ENCODE measurements at regions not wholly inside any gene's neighbourhood (a gene's known extent, or its start where the extent isn't known, plus 50 kb on each side); places are given as distances from the start of the nearest gene placed in this dataset.
"Not testable (repeated sequence)": the region's sequence is repeated elsewhere in the genome, so short reads cannot be mapped to it uniquely, and the experiment has no call there.

DNA sequence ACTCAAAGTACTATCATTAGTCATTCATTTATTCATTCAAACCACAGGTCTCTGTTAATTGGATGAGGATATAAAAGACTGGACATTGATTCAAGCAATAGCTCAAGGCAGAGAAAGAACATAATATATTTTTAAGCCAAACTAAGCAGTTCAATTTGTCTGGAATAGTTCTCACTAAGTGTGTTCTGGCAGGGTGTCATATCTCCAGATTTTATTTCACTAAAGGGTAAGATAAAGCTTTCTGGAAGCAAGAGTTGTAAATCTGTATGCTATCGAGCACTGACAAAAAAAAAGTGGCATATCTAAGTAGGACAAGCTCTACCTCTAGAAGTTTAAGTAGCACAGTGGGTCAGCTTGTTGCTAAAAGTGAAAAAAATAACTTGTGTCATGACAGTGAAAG is 375.6 kb downstream of the TUSC1 start:
- no peak for FAIRE-seq
- WGBS (ENCODE audit: low lambda C conversion rate) = 0% methylated on average over 1 of the region's 1 CpG
- POLR2A ChIA-PET = no interaction called here
- intact Hi-C loops (cut with micrococcal nuclease; ENCODE audit: unreplicated experiment) = no loop called here
- BruUV-seq (replicated peaks) = no TSS peak
- no peak overlapping the region for H3K9ac ChIP-seq (ENCODE audit: insufficient read depth, low read depth, low read length)
- in situ Hi-C loops (cut with HindIII; ENCODE audit: extremely low pct_ligation_motif_present, low pct_unique_long_range_greater_than_20kb) = no loop called here
- peaks cover 49% of the 10 kb centered on the region for H3K9me3 ChIP-seq (ENCODE audit: low read length)
- H3K79me2 ChIP-seq (ENCODE audit: insufficient read depth, low read length) = no peaks in the 10 kb centered on the region
- H3K4me1 ChIP-seq (ENCODE audit: insufficient read depth, low read length) = no peaks in the 10 kb centered on the region
- H3K4me2 ChIP-seq (ENCODE audit: low read depth, low read length) = no peak overlapping the region
- H2AFZ ChIP-seq (ENCODE audit: low read length) = no peak overlapping the region
- no peak overlapping the region for H3K4me3 ChIP-seq (replicated peaks in 1 of 3; ENCODE audit: insufficient read depth in 1 of 3, low read depth in 2 of 3, low read length in 3 of 3)
- H3K36me3 ChIP-seq (replicated peaks in 1 of 2; ENCODE audit: control insufficient read depth in 1 of 2, insufficient read depth in 2 of 2, low read length in 2 of 2) = no peaks in the 10 kb centered on the region
- no peaks in the 10 kb centered on the region for H3K27me3 ChIP-seq (ENCODE audit: control insufficient read depth in 1 of 2, insufficient read depth in 2 of 2, low read length in 2 of 2)
- ATAC-seq = no peak
- CTCF ChIA-PET (ENCODE audit: low intra/inter-chr PET ratio, low total read pairs) = no interaction called here
- DNase-seq (ENCODE audit: low spot score) = no peak
- TF ChIP-seq, protein P1, sequence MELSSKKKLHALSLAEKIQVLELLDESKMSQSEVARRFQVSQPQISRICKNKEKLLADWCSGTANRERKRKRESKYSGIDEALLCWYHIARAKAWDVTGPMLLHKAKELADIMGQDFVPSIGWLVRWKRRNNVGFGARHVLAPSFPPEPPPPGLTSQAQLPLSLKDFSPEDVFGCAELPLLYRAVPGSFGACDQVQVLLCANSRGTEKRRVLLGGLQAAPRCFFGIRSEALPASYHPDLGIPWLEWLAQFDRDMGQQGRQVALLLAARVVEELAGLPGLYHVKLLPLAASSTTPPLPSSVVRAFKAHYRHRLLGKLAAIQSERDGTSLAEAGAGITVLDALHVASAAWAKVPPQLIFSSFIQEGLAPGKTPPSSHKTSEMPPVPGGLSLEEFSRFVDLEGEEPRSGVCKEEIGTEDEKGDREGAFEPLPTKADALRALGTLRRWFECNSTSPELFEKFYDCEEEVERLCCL (CRISPR knock-in tag; IDR thresholded peaks at IDR 0.05; ENCODE audit: borderline replicate concordance) = no peak
- TF ChIP-seq KMT2B (CRISPR knock-in tag; IDR thresholded peaks at IDR 0.05) = no peak
- TF ChIP-seq KLF13 (CRISPR knock-in tag; IDR thresholded peaks at IDR 0.05) = no peak
- TF ChIP-seq ZNF225 (CRISPR knock-in tag; IDR thresholded peaks at IDR 0.05) = no peak
- no peak for TF ChIP-seq SMARCE1 (IDR thresholded peaks at IDR 0.05; ENCODE audit: borderline replicate concordance)
- TF ChIP-seq, protein P2, sequence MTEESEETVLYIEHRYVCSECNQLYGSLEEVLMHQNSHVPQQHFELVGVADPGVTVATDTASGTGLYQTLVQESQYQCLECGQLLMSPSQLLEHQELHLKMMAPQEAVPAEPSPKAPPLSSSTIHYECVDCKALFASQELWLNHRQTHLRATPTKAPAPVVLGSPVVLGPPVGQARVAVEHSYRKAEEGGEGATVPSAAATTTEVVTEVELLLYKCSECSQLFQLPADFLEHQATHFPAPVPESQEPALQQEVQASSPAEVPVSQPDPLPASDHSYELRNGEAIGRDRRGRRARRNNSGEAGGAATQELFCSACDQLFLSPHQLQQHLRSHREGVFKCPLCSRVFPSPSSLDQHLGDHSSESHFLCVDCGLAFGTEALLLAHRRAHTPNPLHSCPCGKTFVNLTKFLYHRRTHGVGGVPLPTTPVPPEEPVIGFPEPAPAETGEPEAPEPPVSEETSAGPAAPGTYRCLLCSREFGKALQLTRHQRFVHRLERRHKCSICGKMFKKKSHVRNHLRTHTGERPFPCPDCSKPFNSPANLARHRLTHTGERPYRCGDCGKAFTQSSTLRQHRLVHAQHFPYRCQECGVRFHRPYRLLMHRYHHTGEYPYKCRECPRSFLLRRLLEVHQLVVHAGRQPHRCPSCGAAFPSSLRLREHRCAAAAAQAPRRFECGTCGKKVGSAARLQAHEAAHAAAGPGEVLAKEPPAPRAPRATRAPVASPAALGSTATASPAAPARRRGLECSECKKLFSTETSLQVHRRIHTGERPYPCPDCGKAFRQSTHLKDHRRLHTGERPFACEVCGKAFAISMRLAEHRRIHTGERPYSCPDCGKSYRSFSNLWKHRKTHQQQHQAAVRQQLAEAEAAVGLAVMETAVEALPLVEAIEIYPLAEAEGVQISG (CRISPR knock-in tag; IDR thresholded peaks at IDR 0.05) = no peak
- no peak for TF ChIP-seq ZNF17 (CRISPR knock-in tag; IDR thresholded peaks at IDR 0.05)
- TF ChIP-seq XBP1 (CRISPR knock-in tag; IDR thresholded peaks at IDR 0.05) = no peak
- TF ChIP-seq CREM (IDR thresholded peaks at IDR 0.05) = no peak
- TF ChIP-seq CREM (CRISPR knock-in tag; IDR thresholded peaks at IDR 0.05) = no peak
- H4K20me1 ChIP-seq (ENCODE audit: insufficient read depth, low read length) = no peaks in the 10 kb centered on the region
- H3K27ac ChIP-seq (ENCODE audit: extremely low read length, insufficient read depth, low read length) = no peak overlapping the region

DNA sequence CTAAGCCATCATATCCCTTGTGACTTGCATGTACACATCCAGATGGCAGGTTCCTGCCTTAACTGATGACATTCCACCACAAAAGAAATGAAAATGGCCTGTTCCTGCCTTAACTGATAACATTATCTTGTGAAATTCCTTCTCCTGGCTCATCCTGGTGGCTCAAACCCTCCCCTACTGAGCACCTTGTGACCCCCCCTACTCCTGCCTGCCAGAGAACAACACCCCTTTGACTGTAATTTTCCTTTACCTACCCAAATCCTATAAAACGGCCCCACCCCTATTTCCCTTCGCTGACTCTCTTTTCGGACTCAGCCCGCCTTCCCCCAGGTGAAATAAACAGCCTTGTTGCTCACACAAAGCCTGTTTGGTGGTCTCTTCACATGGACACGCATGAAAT is 390.0 kb downstream of the TUSC1 start:
- CTCF ChIA-PET (ENCODE audit: low intra/inter-chr PET ratio, low total read pairs); H3K9ac ChIP-seq (ENCODE audit: insufficient read depth, low read depth, low read length); in situ Hi-C loops (cut with HindIII; ENCODE audit: extremely low pct_ligation_motif_present, low pct_unique_long_range_greater_than_20kb); H3K9me3 ChIP-seq (ENCODE audit: low read length); H3K27me3 ChIP-seq (ENCODE audit: control insufficient read depth in 1 of 2, insufficient read depth in 2 of 2, low read length in 2 of 2); H3K79me2 ChIP-seq (ENCODE audit: insufficient read depth, low read length); ATAC-seq; POLR2A ChIA-PET; H3K36me3 ChIP-seq (replicated peaks in 1 of 2; ENCODE audit: control insufficient read depth in 1 of 2, insufficient read depth in 2 of 2, low read length in 2 of 2); H3K4me1 ChIP-seq (ENCODE audit: insufficient read depth, low read length); H2AFZ ChIP-seq (ENCODE audit: low read length); H3K27ac ChIP-seq (ENCODE audit: extremely low read length, insufficient read depth, low read length); intact Hi-C loops (cut with micrococcal nuclease; ENCODE audit: unreplicated experiment); H4K20me1 ChIP-seq (ENCODE audit: insufficient read depth, low read length); H3K4me2 ChIP-seq (ENCODE audit: low read depth, low read length); BruUV-seq (replicated peaks); FAIRE-seq; H3K4me3 ChIP-seq (replicated peaks in 1 of 3; ENCODE audit: insufficient read depth in 1 of 3, low read depth in 2 of 3, low read length in 3 of 3); DNase-seq (ENCODE audit: low spot score): not testable (repeated sequence)
- 7% methylated on average over 5 of the region's 5 CpGs for WGBS (ENCODE audit: low lambda C conversion rate)

Measured in HepG2 (cell line).